ENCODE measurements at regions not wholly inside any gene's neighbourhood (a gene's known extent, or its start where the extent isn't known, plus 50 kb on each side); places are given as distances from the start of the nearest gene placed in this dataset.

DNA sequence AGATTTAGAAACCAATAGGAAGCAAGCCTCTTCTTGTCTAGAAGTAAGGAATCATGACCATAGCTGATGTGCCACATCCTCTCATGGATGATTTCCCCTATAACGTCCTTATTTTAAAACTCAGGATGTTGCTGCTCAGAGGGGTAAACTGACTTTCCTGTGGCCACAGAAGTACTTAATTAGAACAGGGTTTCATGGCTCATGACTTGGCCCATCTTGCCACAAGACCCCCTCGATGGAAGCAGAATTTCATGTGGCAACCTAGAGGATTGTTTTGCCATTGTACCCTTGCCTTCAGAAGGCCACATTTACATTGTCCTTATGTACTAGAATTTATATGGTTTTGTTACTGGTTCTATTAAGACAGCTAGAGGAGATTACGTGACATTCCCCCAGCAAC lies 173.5 kb upstream of the PELI2 start:
- Mint-ChIP-seq H3K27ac (no peak overlapping the region), H3K4me3 (no peak overlapping the region), H3K27me3 (ENCODE audit: low read depth) (no peaks in the 10 kb centered on the region), H3K4me1 (ENCODE audit: low read depth) (no peaks in the 10 kb centered on the region), H3K9me3 (no peaks in the 10 kb centered on the region), H3K36me3 (ENCODE audit: low read depth) (no peaks in the 10 kb centered on the region)
- no peak for DNase-seq (ENCODE audit: low spot score)

DNA sequence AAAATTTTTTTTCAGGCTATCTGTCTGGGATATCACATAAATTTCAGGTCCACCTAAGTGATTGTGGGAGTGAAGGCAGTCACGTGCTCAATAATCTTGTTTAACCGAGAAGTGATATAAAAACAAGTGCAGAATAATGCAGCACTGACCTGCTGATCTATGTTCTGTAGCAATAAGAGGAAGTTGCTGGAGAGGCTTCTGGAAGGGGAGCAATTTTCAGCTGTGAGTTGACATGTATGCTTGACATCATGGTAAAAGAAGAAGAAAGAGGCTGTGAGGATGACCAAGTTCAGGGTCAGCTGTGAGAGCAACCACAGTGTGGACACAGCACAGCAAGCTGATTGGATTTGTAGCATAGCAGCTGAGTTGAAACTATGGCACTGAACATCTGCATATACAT lies 172.0 kb upstream of the PELI2 start:
- Mint-ChIP-seq H3K36me3 (ENCODE audit: low read depth) (no peaks in the 10 kb centered on the region), H3K9me3 (no peaks in the 10 kb centered on the region), H3K27ac (no peak overlapping the region), H3K4me3 (no peak overlapping the region), H3K4me1 (ENCODE audit: low read depth) (no peaks in the 10 kb centered on the region), H3K27me3 (ENCODE audit: low read depth) (peaks cover 5% of the 10 kb centered on the region)
- DNase-seq (ENCODE audit: low spot score): no peak

GRCh38 chr14:55948399-55948798 lies 169.8 kb upstream of the PELI2 start:
- Mint-ChIP-seq H3K9me3 (no peaks in the 10 kb centered on the region), H3K27ac (no peak overlapping the region), H3K36me3 (ENCODE audit: low read depth) (no peaks in the 10 kb centered on the region), H3K4me3 (no peak overlapping the region), H3K4me1 (ENCODE audit: low read depth) (no peaks in the 10 kb centered on the region), H3K27me3 (ENCODE audit: low read depth) (peaks cover 5% of the 10 kb centered on the region)
- DNase-seq (ENCODE audit: low spot score): no peak

DNA sequence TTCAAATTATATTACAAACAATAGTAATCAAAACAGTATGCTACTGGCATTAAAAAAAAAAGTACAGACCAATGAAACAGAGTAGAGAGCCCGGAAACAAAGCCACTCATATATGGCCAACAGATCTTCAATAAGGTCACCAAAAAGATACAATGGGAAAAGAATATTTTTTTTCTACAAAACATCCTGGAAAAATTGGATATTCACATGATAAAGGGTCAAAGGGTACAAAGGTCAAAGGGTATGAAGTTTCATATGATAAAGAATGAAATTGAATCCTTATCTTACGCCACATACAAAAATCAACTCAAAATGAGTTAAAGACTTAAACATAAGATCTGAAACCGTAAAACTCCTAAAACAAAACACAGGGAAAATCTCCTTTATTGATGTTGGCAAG lies 168.5 kb upstream of the PELI2 start:
- H3K36me3 Mint-ChIP-seq (ENCODE audit: low read depth): no peaks in the 10 kb centered on the region
- no peak overlapping the region for H3K4me3 Mint-ChIP-seq

DNA sequence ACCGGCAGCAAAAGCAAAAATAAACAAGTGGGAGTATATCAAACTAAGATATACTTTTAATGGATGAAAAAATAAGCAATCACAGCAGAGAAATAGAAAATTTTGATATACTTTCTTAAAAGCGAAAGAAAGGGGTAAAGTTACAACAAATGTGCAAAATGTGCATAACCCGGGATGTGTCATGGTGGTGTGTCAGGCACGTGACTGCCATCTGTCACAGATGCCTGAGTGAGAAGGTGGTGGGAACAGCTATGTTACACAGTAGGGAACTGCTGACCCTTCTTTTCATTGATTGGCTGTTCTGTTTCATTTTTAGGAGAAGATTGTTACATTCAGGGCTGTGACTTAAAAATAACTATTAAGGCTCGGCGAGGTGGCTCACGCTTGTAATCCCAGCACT lies 168.1 kb upstream of the PELI2 start:
- Mint-ChIP-seq H3K27ac (no peak overlapping the region), H3K9me3 (no peaks in the 10 kb centered on the region), H3K4me3 (no peak overlapping the region)

More for the DNA sequence above, 168.5 kb upstream of the PELI2 start:
- Mint-ChIP-seq H3K27ac (no peak overlapping the region), H3K4me1 (ENCODE audit: low read depth) (no peaks in the 10 kb centered on the region), H3K9me3 (no peaks in the 10 kb centered on the region), H3K27me3 (ENCODE audit: low read depth) (peaks cover 6% of the 10 kb centered on the region)
- no peak for DNase-seq (ENCODE audit: low spot score)

GRCh38 chr14:55951341-55952206 lies 166.6 kb upstream of the PELI2 start:
- peaks cover 6% of the 10 kb centered on the region for H3K27me3 Mint-ChIP-seq (ENCODE audit: low read depth)
- H3K36me3 Mint-ChIP-seq (ENCODE audit: low read depth): no peaks in the 10 kb centered on the region
- no peaks in the 10 kb centered on the region for H3K9me3 Mint-ChIP-seq
- H3K4me1 Mint-ChIP-seq (ENCODE audit: low read depth): no peaks in the 10 kb centered on the region
- DNase-seq (ENCODE audit: low spot score): no peak
- no peak overlapping the region for H3K27ac Mint-ChIP-seq
- H3K4me3 Mint-ChIP-seq: no peak overlapping the region

More for the DNA sequence above, 168.1 kb upstream of the PELI2 start:
- H3K36me3 Mint-ChIP-seq (ENCODE audit: low read depth): no peaks in the 10 kb centered on the region
- H3K27me3 Mint-ChIP-seq (ENCODE audit: low read depth): peaks cover 6% of the 10 kb centered on the region
- no peak for DNase-seq (ENCODE audit: low spot score)
- no peaks in the 10 kb centered on the region for H3K4me1 Mint-ChIP-seq (ENCODE audit: low read depth)

GRCh38 chr14:55954108-55954507 lies 164.1 kb upstream of the PELI2 start:
- H3K27ac Mint-ChIP-seq: no peak overlapping the region
- H3K4me1 Mint-ChIP-seq (ENCODE audit: low read depth): no peaks in the 10 kb centered on the region
- H3K4me3 Mint-ChIP-seq: no peak overlapping the region
- DNase-seq (ENCODE audit: low spot score): no peak
- H3K9me3 Mint-ChIP-seq: no peaks in the 10 kb centered on the region
- no peaks in the 10 kb centered on the region for H3K36me3 Mint-ChIP-seq (ENCODE audit: low read depth)
- H3K27me3 Mint-ChIP-seq (ENCODE audit: low read depth): peaks cover 6% of the 10 kb centered on the region

- no peaks in the 10 kb centered on the region for H3K4me1 Mint-ChIP-seq (ENCODE audit: low read depth)
- no peaks in the 10 kb centered on the region for H3K9me3 Mint-ChIP-seq
- no peak overlapping the region for H3K4me3 Mint-ChIP-seq
- H3K27me3 Mint-ChIP-seq (ENCODE audit: low read depth): peaks cover 6% of the 10 kb centered on the region
- H3K27ac Mint-ChIP-seq: no peak overlapping the region
- H3K36me3 Mint-ChIP-seq (ENCODE audit: low read depth): no peaks in the 10 kb centered on the region
- DNase-seq (ENCODE audit: low spot score): no peak
Measured at GRCh38 chr14:55955175-55955574, 163.0 kb upstream of the PELI2 start.

GRCh38 chr14:55957950-55958349 lies 160.3 kb upstream of the PELI2 start:
- Mint-ChIP-seq H3K27me3 (ENCODE audit: low read depth) (peaks cover 8% of the 10 kb centered on the region), H3K4me3 (no peak overlapping the region), H3K27ac (no peak overlapping the region)

GRCh38 chr14:55963295-55963694 lies 154.9 kb upstream of the PELI2 start:
- H3K4me3 Mint-ChIP-seq: no peak overlapping the region
- peaks cover 11% of the 10 kb centered on the region for H3K27me3 Mint-ChIP-seq (ENCODE audit: low read depth)
- no peaks in the 10 kb centered on the region for H3K9me3 Mint-ChIP-seq
- H3K4me1 Mint-ChIP-seq (ENCODE audit: low read depth): no peaks in the 10 kb centered on the region
- H3K36me3 Mint-ChIP-seq (ENCODE audit: low read depth): no peaks in the 10 kb centered on the region
- no peak for DNase-seq (ENCODE audit: low spot score)
- H3K27ac Mint-ChIP-seq: no peak overlapping the region

More at GRCh38 chr14:55957950-55958349, 160.3 kb upstream of the PELI2 start:
- Mint-ChIP-seq H3K36me3 (ENCODE audit: low read depth) (no peaks in the 10 kb centered on the region), H3K9me3 (no peaks in the 10 kb centered on the region), H3K4me1 (ENCODE audit: low read depth) (no peaks in the 10 kb centered on the region)
- no peak for DNase-seq (ENCODE audit: low spot score)

DNA sequence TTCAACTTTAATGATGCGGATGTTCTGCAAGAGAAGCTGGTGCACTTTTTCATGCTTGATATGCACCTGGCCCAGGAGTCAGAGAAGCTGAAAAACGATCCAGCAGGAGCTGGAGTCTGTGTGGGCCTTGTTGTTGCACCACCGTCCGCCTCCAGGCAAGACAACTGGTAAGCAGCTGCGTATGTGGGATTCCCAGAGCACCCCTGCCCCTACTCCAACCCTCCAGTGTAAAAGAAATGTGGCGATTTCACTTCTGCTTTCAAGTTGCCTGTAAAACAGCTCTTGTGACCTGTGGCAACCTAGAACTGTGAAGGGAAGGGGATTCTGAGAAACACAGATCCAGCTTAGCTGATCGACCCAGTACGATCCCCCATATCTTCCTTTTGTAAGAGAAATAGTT lies 154.1 kb upstream of the PELI2 start:
- Mint-ChIP-seq H3K27ac (no peak overlapping the region), H3K27me3 (ENCODE audit: low read depth) (peaks cover 11% of the 10 kb centered on the region), H3K36me3 (ENCODE audit: low read depth) (no peaks in the 10 kb centered on the region), H3K4me3 (no peak overlapping the region), H3K9me3 (no peaks in the 10 kb centered on the region), H3K4me1 (ENCODE audit: low read depth) (no peaks in the 10 kb centered on the region)
- no peak for DNase-seq (ENCODE audit: low spot score)

DNA sequence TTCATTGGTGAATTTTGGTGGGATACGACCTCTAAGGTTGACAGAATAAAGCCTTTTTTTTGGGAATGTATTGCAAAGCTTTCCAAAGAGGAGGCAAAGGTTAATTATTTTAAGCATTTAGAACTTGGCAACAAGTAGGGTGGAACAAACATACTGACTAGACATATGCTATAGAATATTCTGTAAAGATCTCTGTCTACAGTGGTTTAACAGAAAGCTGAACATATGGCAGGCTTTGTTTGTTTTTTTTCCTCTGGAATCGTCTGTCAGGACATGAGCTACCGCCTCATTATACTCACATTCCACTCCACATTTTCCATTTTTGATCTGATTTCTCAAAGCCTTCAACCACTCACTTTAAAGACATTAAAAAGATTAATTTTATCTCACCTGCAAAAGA lies 153.4 kb upstream of the PELI2 start:
- Mint-ChIP-seq H3K9me3 (no peaks in the 10 kb centered on the region), H3K36me3 (ENCODE audit: low read depth) (no peaks in the 10 kb centered on the region), H3K4me3 (no peak overlapping the region), H3K27ac (no peak overlapping the region), H3K27me3 (ENCODE audit: low read depth) (peaks cover 11% of the 10 kb centered on the region), H3K4me1 (ENCODE audit: low read depth) (no peaks in the 10 kb centered on the region)
- no peak for DNase-seq (ENCODE audit: low spot score)

GRCh38 chr14:55965851-55966250 lies 152.4 kb upstream of the PELI2 start:
- Mint-ChIP-seq H3K4me3 (no peak overlapping the region), H3K4me1 (ENCODE audit: low read depth) (no peaks in the 10 kb centered on the region), H3K27ac (no peak overlapping the region), H3K27me3 (ENCODE audit: low read depth) (peaks cover 5% of the 10 kb centered on the region), H3K36me3 (ENCODE audit: low read depth) (no peaks in the 10 kb centered on the region), H3K9me3 (no peaks in the 10 kb centered on the region)
- DNase-seq (ENCODE audit: low spot score): no peak

DNA sequence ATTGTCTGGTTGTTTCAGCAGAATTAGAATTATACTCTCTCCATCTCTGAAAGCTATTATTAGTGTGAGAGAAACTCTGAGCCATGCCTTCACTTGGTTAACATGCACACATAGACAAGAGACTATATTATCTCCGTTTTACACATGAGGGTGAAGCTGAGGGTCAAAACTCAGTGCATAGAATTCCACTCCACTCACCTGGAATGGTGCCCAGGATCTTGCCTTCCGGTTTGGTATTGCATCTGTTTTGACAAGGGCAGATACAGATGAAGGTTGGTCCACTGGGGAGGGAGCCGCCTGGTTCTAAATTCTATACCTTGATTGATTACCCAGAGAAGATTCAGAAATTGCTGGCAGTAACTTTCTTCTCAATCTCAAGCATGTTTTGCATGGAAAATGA lies 149.5 kb upstream of the PELI2 start:
- no peaks in the 10 kb centered on the region for H3K4me1 Mint-ChIP-seq (ENCODE audit: low read depth)
- H3K36me3 Mint-ChIP-seq (ENCODE audit: low read depth): no peaks in the 10 kb centered on the region
- peaks cover 5% of the 10 kb centered on the region for H3K27me3 Mint-ChIP-seq (ENCODE audit: low read depth)
- H3K9me3 Mint-ChIP-seq: no peaks in the 10 kb centered on the region
- H3K27ac Mint-ChIP-seq: no peak overlapping the region
- no peak for DNase-seq (ENCODE audit: low spot score)
- no peak overlapping the region for H3K4me3 Mint-ChIP-seq

GRCh38 chr14:55973285-55973800 lies 144.9 kb upstream of the PELI2 start:
- H3K27ac Mint-ChIP-seq: no peak overlapping the region
- DNase-seq (ENCODE audit: low spot score): no peak
- no peaks in the 10 kb centered on the region for H3K36me3 Mint-ChIP-seq (ENCODE audit: low read depth)
- H3K9me3 Mint-ChIP-seq: no peaks in the 10 kb centered on the region
- no peaks in the 10 kb centered on the region for H3K27me3 Mint-ChIP-seq (ENCODE audit: low read depth)
- H3K4me3 Mint-ChIP-seq: no peak overlapping the region
- no peaks in the 10 kb centered on the region for H3K4me1 Mint-ChIP-seq (ENCODE audit: low read depth)

All from T-helper 2 cell treated with Interferon-gamma antibody and Interleukin-4, amounts not matched to agents 5 μg/mL and 100 μg/mL, for 36 hours (primary cell).